HG03095 (cell line): ENCODE measurements at regions not wholly inside any gene's neighbourhood (a gene's known extent, or its start where the extent isn't known, plus 50 kb on each side); places are given as distances from the start of the nearest gene placed in this dataset.
"Not testable (repeated sequence)": the region's sequence is repeated elsewhere in the genome, so short reads cannot be mapped to it uniquely, and the experiment has no call there.

Source experiments
- ATAC-seq: cut with Tn5 transposase; IDR thresholded peaks from one replicate; pipeline ENCODE4 v1.9.1; 2021; ENCODE audit warnings: moderate library complexity; ENCODE audit not compliant: unreplicated experiment

- not testable (repeated sequence) for ATAC-seq
Measured at GRCh38 chr1:95297906-95298305, 63.9 kb downstream of the RWDD3 start.

GRCh38 chr1:95301091-95301490 is 67.1 kb downstream of the RWDD3 start:
- no peak for ATAC-seq

GRCh38 chr1:95301614-95302013 is 67.6 kb downstream of the RWDD3 start:
- no peak for ATAC-seq

- no peak for ATAC-seq
Measured at GRCh38 chr1:95304803-95305202, 70.8 kb downstream of the RWDD3 start.

- ATAC-seq, result no peak
Measured at GRCh38 chr1:95308276-95309030, 74.4 kb downstream of the RWDD3 start.

- ATAC-seq, result no peak
Measured at GRCh38 chr1:95309031-95309471, 75.0 kb downstream of the RWDD3 start.

- ATAC-seq, result no peak
Measured at GRCh38 chr1:95311014-95311413, 77.0 kb downstream of the RWDD3 start.

- ATAC-seq, result no peak
Measured at GRCh38 chr1:95311762-95312161, 77.8 kb downstream of the RWDD3 start.

GRCh38 chr1:95312181-95312580 is 78.2 kb downstream of the RWDD3 start:
- ATAC-seq, result no peak

- ATAC-seq, result no peak
Measured at GRCh38 chr1:95313527-95313926, 79.5 kb downstream of the RWDD3 start.

GRCh38 chr1:95321531-95321930 is 87.5 kb downstream of the RWDD3 start:
- no peak for ATAC-seq

- no peak for ATAC-seq
Measured at GRCh38 chr1:95323123-95323522, 89.1 kb downstream of the RWDD3 start.

GRCh38 chr1:95325349-95325748 is 91.3 kb downstream of the RWDD3 start:
- no peak for ATAC-seq

GRCh38 chr1:95326023-95326422 is 92.0 kb downstream of the RWDD3 start:
- ATAC-seq, result no peak

- ATAC-seq, result no peak
Measured at GRCh38 chr1:95332754-95333153, 98.7 kb downstream of the RWDD3 start.

- ATAC-seq, result no peak
Measured at GRCh38 chr1:95339377-95339776, 105.4 kb downstream of the RWDD3 start.

- ATAC-seq, result no peak
Measured at GRCh38 chr1:95340061-95340460, 106.1 kb downstream of the RWDD3 start.

GRCh38 chr1:95352767-95353166 is 118.8 kb downstream of the RWDD3 start:
- ATAC-seq, result no peak

- no peak for ATAC-seq
Measured at GRCh38 chr1:95353194-95353593, 119.2 kb downstream of the RWDD3 start.

GRCh38 chr1:95364546-95364945 is 130.5 kb downstream of the RWDD3 start:
- no peak for ATAC-seq

GRCh38 chr1:95366498-95366897 is 132.5 kb downstream of the RWDD3 start:
- no peak for ATAC-seq

- no peak for ATAC-seq
Measured at GRCh38 chr1:95368178-95368577, 134.2 kb downstream of the RWDD3 start.
